ES-I3 (cell line): ENCODE measurements at regions not wholly inside any gene's neighbourhood (a gene's known extent, or its start where the extent isn't known, plus 50 kb on each side); places are given as distances from the start of the nearest gene placed in this dataset.
A peak's percentile ranks its signal among the peaks of the same experiment; 100 is the strongest.
"Not testable (repeated sequence)": the region's sequence is repeated elsewhere in the genome, so short reads cannot be mapped to it uniquely, and the experiment has no call there.

Experiments used
- H3K36me3 ChIP-seq: 2 replicates; pipeline ENCODE4 v1.6.1; 2013; ENCODE audit warnings: mild to moderate bottlenecking, low read length, control low read depth, moderate library complexity; ENCODE audit not compliant: insufficient read depth
- H3K4me1 ChIP-seq: 2 replicates; pipeline ENCODE4 v1.6.1; 2013; ENCODE audit warnings: mild to moderate bottlenecking, control low read depth, low read length; ENCODE audit not compliant: insufficient read depth
- H3K9ac ChIP-seq: 2 replicates; pipeline ENCODE4 v1.6.1; 2013; ENCODE audit warnings: low read depth, mild to moderate bottlenecking, low read length, moderate library complexity
- H3K9me3 ChIP-seq: 2 replicates; pipeline ENCODE4 v1.6.1; 2013; ENCODE audit warnings: mild to moderate bottlenecking, low read length, moderate library complexity; ENCODE audit not compliant: control insufficient read depth, insufficient read depth

DNA sequence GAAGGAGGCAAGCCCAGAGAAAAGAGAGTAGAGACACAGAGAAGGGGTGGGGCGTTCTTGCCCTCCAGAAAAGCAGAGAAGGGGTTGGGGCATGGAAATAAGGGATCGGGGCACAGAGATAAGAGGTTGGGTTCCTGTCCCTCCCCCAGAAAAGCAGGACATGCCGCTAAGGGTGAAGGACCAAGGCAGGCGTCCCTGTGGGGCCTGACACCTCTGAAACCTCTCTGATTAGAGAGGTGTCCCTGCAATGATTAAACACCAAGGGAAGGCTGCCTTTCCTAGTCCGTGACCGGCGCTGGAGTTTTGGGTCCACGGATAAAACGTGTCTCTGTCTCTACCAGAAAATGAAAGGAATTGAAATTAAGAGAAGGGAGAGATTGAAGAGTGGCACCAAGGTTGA, 914.0 kb upstream of the CRIM1 start:
- not testable (repeated sequence) for H3K4me1 ChIP-seq, H3K36me3 ChIP-seq, H3K9me3 ChIP-seq
- H3K9ac ChIP-seq, result peak overlapping the region; percentile 68

GRCh38 chr2:35440308-35440707, 915.3 kb upstream of the CRIM1 start:
- not testable (repeated sequence) for H3K4me1 ChIP-seq, H3K9me3 ChIP-seq, H3K36me3 ChIP-seq
- H3K9ac ChIP-seq, result peak overlapping the region; percentile 36; the same call in 1 of the 2 replicates

- H3K9ac ChIP-seq, H3K36me3 ChIP-seq, H3K9me3 ChIP-seq, H3K4me1 ChIP-seq: not testable (repeated sequence)
These were observed 918.7 kb upstream of the CRIM1 start for GRCh38 chr2:35436893-35437292.

- no peaks in the 10 kb centered on the region for H3K9me3 ChIP-seq
- H3K9ac ChIP-seq, result no peak overlapping the region
- H3K36me3 ChIP-seq, result no peaks in the 10 kb centered on the region
- no peaks in the 10 kb centered on the region for H3K4me1 ChIP-seq
These were observed 927.0 kb upstream of the CRIM1 start for GRCh38 chr2:35428548-35428947.

- H3K4me1 ChIP-seq, result no peaks in the 10 kb centered on the region
- no peaks in the 10 kb centered on the region for H3K36me3 ChIP-seq
- H3K9me3 ChIP-seq, result no peaks in the 10 kb centered on the region
- H3K9ac ChIP-seq, result no peak overlapping the region
These were observed 934.1 kb upstream of the CRIM1 start for GRCh38 chr2:35421485-35421884.

GRCh38 chr2:35417293-35417692, 938.3 kb upstream of the CRIM1 start:
- H3K9ac ChIP-seq, result no peak overlapping the region
- no peaks in the 10 kb centered on the region for H3K36me3 ChIP-seq
- no peaks in the 10 kb centered on the region for H3K9me3 ChIP-seq
- no peaks in the 10 kb centered on the region for H3K4me1 ChIP-seq

DNA sequence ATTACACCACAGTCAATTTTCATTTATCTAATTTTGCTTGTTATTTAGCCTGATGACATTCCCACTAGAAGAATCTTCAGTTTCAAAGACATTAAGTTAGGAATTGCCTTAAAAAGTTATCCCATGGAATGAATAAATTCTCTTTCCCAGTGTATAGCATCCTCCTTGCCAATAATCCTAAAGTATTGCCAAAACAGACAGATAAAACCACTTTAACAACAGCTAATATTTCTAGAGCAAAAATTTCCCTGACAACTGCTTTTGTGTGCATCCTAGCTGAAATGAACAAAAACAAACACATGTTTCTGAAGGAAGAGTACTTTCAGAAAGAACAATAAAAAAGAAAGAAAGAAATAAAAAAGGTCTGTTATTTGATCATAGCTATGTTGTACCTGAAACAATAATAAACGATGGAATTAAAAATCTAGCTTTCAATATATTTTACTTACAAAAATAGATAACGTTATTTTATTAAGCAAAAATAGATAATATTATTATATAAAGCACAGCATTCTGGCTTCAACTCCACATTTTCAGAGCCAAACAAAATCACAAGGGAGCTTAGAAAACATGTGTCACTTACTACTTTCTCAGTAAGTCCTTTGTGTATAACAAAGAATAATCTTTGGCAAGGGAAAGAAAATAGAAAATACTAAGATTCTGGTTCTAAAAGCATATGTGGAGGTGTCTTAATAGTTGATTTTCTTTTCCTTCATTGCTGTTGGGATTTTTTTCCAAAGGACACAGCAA, 939.0 kb upstream of the CRIM1 start:
- Histone ChIP-seq H3K4me1 (no peaks in the 10 kb centered on the region), H3K36me3 (no peaks in the 10 kb centered on the region), H3K9me3 (no peaks in the 10 kb centered on the region), H3K9ac (no peak overlapping the region)

DNA sequence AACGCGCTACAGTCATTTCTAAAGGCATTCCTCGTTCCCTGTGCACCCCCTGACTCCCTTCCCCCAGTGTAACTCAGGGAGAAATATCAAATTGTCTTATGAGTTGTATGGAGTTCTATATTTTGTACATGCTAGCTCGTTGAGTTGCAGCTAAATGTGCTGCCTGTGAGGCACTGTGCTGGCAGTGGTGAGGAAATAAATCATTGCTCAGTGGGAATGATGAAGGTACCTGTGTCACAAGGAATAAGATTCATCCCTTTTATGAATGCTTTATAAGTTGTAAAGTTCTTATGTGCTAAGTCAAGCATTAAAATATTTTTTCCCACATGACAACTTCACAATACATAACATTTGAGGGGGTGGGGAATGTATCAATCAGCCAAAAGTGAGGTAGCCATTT, 939.6 kb upstream of the CRIM1 start:
- Histone ChIP-seq H3K9ac (no peak overlapping the region), H3K36me3 (no peaks in the 10 kb centered on the region), H3K4me1 (no peaks in the 10 kb centered on the region), H3K9me3 (no peaks in the 10 kb centered on the region)

DNA sequence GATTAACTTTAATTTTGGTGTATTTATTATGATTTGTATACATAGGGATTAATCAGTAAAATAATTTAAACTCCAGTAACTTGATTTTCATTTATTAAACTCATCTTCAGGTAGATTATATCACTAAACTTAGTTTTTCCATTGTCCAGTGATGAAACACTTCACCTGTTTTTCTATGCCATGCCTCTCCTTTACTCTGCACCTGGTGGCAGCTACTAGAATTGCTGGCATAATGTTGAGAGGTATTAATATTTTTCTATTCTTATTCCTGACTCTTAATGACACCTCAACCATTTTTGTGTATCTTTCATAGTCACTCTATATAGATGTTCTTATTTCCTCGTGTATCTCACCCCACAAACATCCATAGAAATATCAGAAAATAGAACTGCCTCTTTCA, 940.3 kb upstream of the CRIM1 start:
- Histone ChIP-seq H3K36me3 (no peaks in the 10 kb centered on the region), H3K4me1 (no peaks in the 10 kb centered on the region), H3K9me3 (no peaks in the 10 kb centered on the region), H3K9ac (no peak overlapping the region)

- H3K9me3 ChIP-seq, result no peaks in the 10 kb centered on the region
- H3K4me1 ChIP-seq, result 0 out of 2 replicates have a peak, but pooled peaks cover 3% of the 10 kb centered on the region
- H3K36me3 ChIP-seq, result no peaks in the 10 kb centered on the region
- H3K9ac ChIP-seq, result no peak overlapping the region
These were observed 945.0 kb upstream of the CRIM1 start for GRCh38 chr2:35410431-35411061.

GRCh38 chr2:35409762-35410161, 945.8 kb upstream of the CRIM1 start:
- Histone ChIP-seq H3K36me3 (no peaks in the 10 kb centered on the region), H3K4me1 (0 out of 2 replicates have a peak, but pooled peaks cover 3% of the 10 kb centered on the region), H3K9ac (no peak overlapping the region), H3K9me3 (no peaks in the 10 kb centered on the region)

- H3K36me3 ChIP-seq, result no peaks in the 10 kb centered on the region
- 0 out of 2 replicates have a peak, but pooled peaks cover 3% of the 10 kb centered on the region for H3K4me1 ChIP-seq
- H3K9ac ChIP-seq, result no peak overlapping the region
- no peaks in the 10 kb centered on the region for H3K9me3 ChIP-seq
These were observed 947.3 kb upstream of the CRIM1 start for GRCh38 chr2:35408320-35408719.

GRCh38 chr2:35391736-35392442, 963.7 kb upstream of the CRIM1 start:
- Histone ChIP-seq H3K9ac (no peak overlapping the region), H3K9me3 (no peaks in the 10 kb centered on the region), H3K36me3 (no peaks in the 10 kb centered on the region), H3K4me1 (no peaks in the 10 kb centered on the region)

GRCh38 chr2:35378791-35379190, 976.8 kb upstream of the CRIM1 start:
- no peak overlapping the region for H3K9ac ChIP-seq
- no peaks in the 10 kb centered on the region for H3K4me1 ChIP-seq
- H3K36me3 ChIP-seq, result no peaks in the 10 kb centered on the region
- no peaks in the 10 kb centered on the region for H3K9me3 ChIP-seq

DNA sequence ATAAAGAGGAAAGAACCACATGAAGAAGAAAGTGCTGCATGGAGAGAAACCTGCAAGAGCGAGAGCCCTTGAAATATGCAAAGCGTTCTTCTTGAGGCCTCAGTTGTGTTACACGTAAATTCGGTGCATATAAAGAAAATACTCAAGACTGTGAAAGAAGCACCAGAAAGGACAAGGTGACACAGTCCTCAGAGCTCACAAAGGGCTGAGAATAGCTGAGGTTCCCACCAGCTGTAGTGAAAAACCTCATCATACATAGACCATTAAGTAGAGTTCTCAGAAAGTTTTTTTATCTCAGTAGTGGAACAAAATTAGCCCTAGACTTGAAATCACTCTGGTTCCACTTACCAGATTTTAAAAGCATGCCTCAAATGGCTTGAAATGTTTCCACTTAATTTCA, 980.7 kb upstream of the CRIM1 start:
- Histone ChIP-seq H3K36me3 (no peaks in the 10 kb centered on the region), H3K9me3 (no peaks in the 10 kb centered on the region), H3K4me1 (no peaks in the 10 kb centered on the region), H3K9ac (no peak overlapping the region)
